ENCODE measurements at regions not wholly inside any gene's neighbourhood (a gene's known extent, or its start where the extent isn't known, plus 50 kb on each side); places are given as distances from the start of the nearest gene placed in this dataset.

GRCh38 chr4:64508089-64508488, 98.8 kb upstream of the TECRL start:
- no peaks in the 10 kb centered on the region for H3K36me3 ChIP-seq
- no peak overlapping the region for H3K4me3 ChIP-seq
- no peak overlapping the region for H3K27ac ChIP-seq
- no peak for TF ChIP-seq CTCF (IDR thresholded peaks at IDR 0.05)
- DNase-seq (no peak), ATAC-seq (no peak)
- no peaks in the 10 kb centered on the region for H3K27me3 ChIP-seq
- no peaks in the 10 kb centered on the region for H3K9me3 ChIP-seq
- intact Hi-C loops (cut with DNase I) = no loop called here
- H3K4me1 ChIP-seq = no peaks in the 10 kb centered on the region

GRCh38 chr4:64503945-64504675, 94.9 kb upstream of the TECRL start:
- Histone ChIP-seq H3K36me3 (no peaks in the 10 kb centered on the region), H3K4me1 (no peaks in the 10 kb centered on the region), H3K27me3 (no peaks in the 10 kb centered on the region), H3K27ac (no peak overlapping the region), H3K9me3 (no peaks in the 10 kb centered on the region), H3K4me3 (no peak overlapping the region)
- ATAC-seq = no peak
- DNase-seq = no peak
- intact Hi-C loops (cut with DNase I) = no loop called here
- TF ChIP-seq CTCF (IDR thresholded peaks at IDR 0.05) = no peak

GRCh38 chr4:64503416-64503815, 94.2 kb upstream of the TECRL start:
- no peak for TF ChIP-seq CTCF (IDR thresholded peaks at IDR 0.05)
- no peaks in the 10 kb centered on the region for H3K27me3 ChIP-seq
- no peaks in the 10 kb centered on the region for H3K9me3 ChIP-seq
- no peak for DNase-seq
- intact Hi-C loops (cut with DNase I) = no loop called here
- H3K27ac ChIP-seq = no peak overlapping the region
- no peaks in the 10 kb centered on the region for H3K36me3 ChIP-seq
- no peaks in the 10 kb centered on the region for H3K4me1 ChIP-seq
- H3K4me3 ChIP-seq = no peak overlapping the region
- ATAC-seq = no peak

- H3K4me3 ChIP-seq = no peak overlapping the region
- intact Hi-C loops (cut with DNase I) = no loop called here
- ATAC-seq (no peak), DNase-seq (no peak)
- H3K9me3 ChIP-seq = no peaks in the 10 kb centered on the region
- no peaks in the 10 kb centered on the region for H3K4me1 ChIP-seq
- H3K36me3 ChIP-seq = no peaks in the 10 kb centered on the region
- no peak overlapping the region for H3K27ac ChIP-seq
- H3K27me3 ChIP-seq = no peaks in the 10 kb centered on the region
- TF ChIP-seq CTCF (IDR thresholded peaks at IDR 0.05) = no peak
These were observed 88.2 kb upstream of the TECRL start for GRCh38 chr4:64497491-64497890.

GRCh38 chr4:64495946-64496345, 86.7 kb upstream of the TECRL start:
- Histone ChIP-seq H3K27me3 (no peaks in the 10 kb centered on the region), H3K36me3 (no peaks in the 10 kb centered on the region), H3K9me3 (no peaks in the 10 kb centered on the region), H3K27ac (no peak overlapping the region), H3K4me3 (no peak overlapping the region), H3K4me1 (no peaks in the 10 kb centered on the region)
- TF ChIP-seq CTCF (IDR thresholded peaks at IDR 0.05) = no peak
- intact Hi-C loops (cut with DNase I) = no loop called here
- ATAC-seq = no peak
- DNase-seq = no peak

GRCh38 chr4:64489628-64490027, 80.4 kb upstream of the TECRL start:
- Histone ChIP-seq H3K4me3 (no peak overlapping the region), H3K27me3 (no peaks in the 10 kb centered on the region), H3K36me3 (no peaks in the 10 kb centered on the region), H3K4me1 (no peaks in the 10 kb centered on the region), H3K9me3 (no peaks in the 10 kb centered on the region), H3K27ac (no peak overlapping the region)
- no peak for ATAC-seq
- DNase-seq = no peak
- no peak for TF ChIP-seq CTCF (IDR thresholded peaks at IDR 0.05)
- intact Hi-C loops (cut with DNase I) = no loop called here

Measured in upper lobe of right lung (tissue), 1 donor.